Left ventricle myocardium superior (tissue), 1 donor: ENCODE measurements at regions not wholly inside any gene's neighbourhood (a gene's known extent, or its start where the extent isn't known, plus 50 kb on each side); places are given as distances from the start of the nearest gene placed in this dataset.
"Not testable (repeated sequence)": the region's sequence is repeated elsewhere in the genome, so short reads cannot be mapped to it uniquely, and the experiment has no call there.

Experiments
- ATAC-seq: fragments of 200-7000 bp; cut with Tn5 transposase; one replicate; pipeline ENCODE4 v1.9.1; 2020; ENCODE audit warnings: mild to moderate bottlenecking, moderate library complexity
- DNase-seq: peaks from one replicate; pipeline ENCODE4 v3.0.0-alpha.2; 2020
- intact Hi-C: fragments of 100-400 bp; cut with micrococcal nuclease; formaldehyde crosslinking; loops from one replicate; pipeline ENCODE4 v1.11.0; 2022
- donor health status: DM: no; HTN: yes; CAD: no; lungs with severe emphysema.

DNA sequence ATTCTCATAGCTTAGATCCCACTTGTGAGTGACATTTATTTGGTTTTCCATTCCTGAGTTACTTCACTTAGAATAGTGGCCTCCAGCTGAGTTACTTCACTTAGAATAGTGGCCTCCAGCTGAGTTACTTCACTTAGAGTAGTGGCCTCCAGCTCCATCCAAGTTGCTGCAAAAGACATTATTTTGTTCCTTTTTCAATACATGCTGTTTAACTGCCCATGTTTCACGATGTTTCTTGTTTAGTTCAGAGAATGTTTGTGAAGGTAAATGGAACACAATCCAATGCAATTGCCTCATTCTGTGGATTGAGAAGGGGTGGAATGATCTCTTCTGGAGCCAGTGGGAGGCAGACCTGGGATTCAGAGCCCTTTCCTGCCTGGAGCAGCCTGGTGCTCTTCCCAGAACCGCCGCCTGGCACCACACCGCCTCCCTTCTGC is 273.5 kb upstream of the ATP5MC3 start:
- ATAC-seq (no peak), DNase-seq (no peak)
- intact Hi-C loops: no loop called here

DNA sequence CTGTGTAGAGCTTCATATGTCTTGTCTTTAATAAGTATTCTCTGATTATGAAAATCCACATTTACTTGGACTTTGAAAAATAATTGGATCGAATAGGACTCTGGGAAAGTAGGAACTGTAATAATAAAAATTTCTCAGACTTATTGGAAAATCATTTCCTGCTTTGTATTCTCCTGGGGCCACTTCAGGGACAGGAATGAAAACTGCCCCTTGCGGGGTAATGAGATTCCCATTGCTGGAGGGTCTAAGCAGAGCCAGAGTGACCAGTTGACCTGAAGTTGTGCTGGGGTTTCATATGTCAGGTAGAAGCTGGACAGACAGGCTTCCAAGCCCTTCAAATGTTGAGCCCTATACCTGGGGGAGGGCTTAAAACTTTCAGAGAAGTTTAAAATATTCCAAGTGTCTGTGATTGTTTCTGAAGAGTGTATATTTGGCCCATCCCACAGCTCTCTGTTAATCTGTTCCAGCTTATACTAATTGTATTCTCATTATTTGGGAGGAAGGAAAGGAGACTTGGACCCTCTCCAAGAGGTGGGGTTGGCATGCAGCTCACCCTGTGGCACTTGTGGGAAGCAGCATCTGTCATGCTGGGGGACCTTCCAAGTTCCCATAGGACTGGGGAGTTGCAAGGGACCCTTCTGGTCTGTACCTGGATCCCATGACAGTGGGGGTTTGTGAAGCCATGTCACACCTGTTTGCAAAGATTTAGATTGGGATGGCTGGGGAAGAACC is 268.7 kb upstream of the ATP5MC3 start:
- ATAC-seq (peak; percentile 39), DNase-seq (no peak)
- intact Hi-C loops: no loop called here

- no peak for DNase-seq
- peak; percentile 40 for ATAC-seq
- intact Hi-C loops: no loop called here
These were observed 268.1 kb upstream of the ATP5MC3 start for GRCh38 chr2:175449616-175450015.

DNA sequence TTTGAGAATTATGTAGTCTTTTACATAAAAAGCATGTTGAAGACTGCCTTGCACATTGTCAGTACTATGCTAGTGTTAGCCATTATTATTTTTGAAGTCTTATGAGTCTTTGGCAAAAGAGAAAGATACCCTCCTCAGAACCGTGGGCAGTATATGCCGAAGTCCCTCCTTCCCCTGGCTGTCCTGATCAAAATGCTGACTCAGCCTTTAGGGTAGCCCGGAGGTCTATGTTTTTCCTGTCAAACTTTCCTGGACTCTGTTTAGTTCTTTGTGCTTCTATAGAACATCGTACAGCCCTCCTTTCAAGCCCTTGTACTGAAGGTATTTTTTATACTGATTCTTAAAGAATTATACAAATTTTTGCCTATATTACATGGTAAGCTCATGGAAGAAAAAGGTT is 264.7 kb upstream of the ATP5MC3 start:
- ATAC-seq: no peak
- intact Hi-C loops: no loop called here

DNA sequence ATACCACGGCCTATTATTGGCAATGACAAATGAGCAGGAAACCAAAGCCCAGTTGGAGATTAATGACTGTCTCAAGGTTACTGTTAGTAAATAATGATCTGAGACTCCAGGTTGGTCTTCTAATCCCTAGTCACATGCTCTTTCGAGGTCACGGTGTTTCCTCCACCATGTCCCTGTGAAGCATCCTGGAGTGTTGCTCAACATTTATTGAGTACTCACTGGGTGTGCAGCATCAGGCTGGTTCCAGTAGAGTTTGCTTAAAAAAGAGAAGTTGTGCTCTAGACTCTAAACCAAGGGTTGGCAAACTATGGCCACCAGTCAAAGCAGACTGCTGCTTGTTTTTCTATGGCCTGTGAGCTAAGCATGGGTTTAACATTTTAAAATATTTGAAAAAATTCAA is 263.8 kb upstream of the ATP5MC3 start:
- intact Hi-C loops: no loop called here
- ATAC-seq: no peak
- DNase-seq: no peak

More for the DNA sequence above, 264.7 kb upstream of the ATP5MC3 start:
- DNase-seq: no peak

DNA sequence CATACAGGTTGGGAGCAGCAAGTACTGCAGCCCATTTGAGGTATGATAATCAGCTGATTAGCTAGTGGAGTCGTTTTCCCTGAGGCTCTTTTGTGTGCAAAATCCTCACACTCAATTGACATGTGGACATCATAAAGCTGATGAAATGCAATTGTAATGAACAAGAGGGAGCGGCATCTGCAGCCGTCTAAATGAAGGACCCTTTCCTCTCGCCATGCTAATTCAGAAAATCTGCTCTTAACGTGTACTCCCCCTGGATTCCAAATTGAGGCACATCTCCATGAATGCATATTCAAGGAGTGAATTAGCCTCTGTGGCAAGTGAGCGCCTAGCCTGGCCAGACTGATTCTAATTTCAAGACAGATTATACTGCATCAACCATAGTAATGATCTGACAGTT is 260.9 kb upstream of the ATP5MC3 start:
- intact Hi-C loops: no loop called here
- no peak for DNase-seq
- ATAC-seq: no peak

GRCh38 chr2:175441181-175441761 is 259.8 kb upstream of the ATP5MC3 start:
- DNase-seq (no peak), ATAC-seq (no peak)
- intact Hi-C loops: no loop called here

DNA sequence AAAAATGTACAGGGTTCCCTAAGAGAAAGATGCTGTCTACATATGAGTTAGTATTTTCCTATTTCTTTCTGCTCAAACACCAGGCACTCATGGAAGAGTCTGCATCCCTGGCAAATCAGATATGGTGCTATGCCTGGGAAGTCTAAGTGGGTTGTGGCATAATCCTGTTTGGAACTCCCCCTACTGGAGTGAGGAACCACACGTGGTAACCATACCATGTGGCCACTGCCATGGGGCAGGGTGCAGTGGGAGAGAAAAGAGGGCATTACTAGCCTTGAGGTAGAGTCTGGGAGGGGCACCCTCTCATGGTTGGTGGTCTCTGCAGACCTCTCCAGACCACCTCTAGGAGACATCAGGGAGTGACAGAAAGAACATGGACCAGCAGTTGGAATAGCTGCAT is 257.9 kb upstream of the ATP5MC3 start:
- no peak for DNase-seq
- ATAC-seq: no peak
- intact Hi-C loops: no loop called here

GRCh38 chr2:175437167-175437566 is 255.7 kb upstream of the ATP5MC3 start:
- no peak for ATAC-seq
- intact Hi-C loops: no loop called here
- no peak for DNase-seq

DNA sequence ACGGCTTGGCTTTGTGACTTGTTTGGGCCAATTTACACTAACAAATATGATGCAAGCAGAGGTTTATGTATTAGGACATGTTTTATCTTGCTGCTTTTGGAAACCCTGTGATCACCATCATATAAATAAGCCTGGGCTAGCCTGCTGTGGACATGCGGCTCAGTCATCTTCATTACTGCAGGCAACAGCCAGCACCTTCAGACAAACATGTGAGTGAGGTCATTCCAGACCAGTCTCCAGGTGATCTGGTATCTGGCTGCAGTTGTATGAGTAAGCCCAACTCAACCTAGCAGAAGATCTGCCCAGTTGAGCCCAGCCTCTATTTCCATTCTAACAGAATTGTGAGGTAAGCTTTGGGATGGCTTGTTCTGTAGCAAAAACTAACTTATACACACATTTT is 254.6 kb upstream of the ATP5MC3 start:
- peak; percentile 30 for ATAC-seq
- DNase-seq: no peak
- intact Hi-C loops: no loop called here

GRCh38 chr2:175435012-175435411 is 253.5 kb upstream of the ATP5MC3 start:
- no peak for DNase-seq
- intact Hi-C loops: no loop called here
- ATAC-seq: no peak

- ATAC-seq (no peak), DNase-seq (no peak)
- intact Hi-C loops: no loop called here
These were observed 251.3 kb upstream of the ATP5MC3 start for GRCh38 chr2:175432793-175433192.

GRCh38 chr2:175432021-175432420 is 250.5 kb upstream of the ATP5MC3 start:
- ATAC-seq: no peak
- intact Hi-C loops: no loop called here
- no peak for DNase-seq

DNA sequence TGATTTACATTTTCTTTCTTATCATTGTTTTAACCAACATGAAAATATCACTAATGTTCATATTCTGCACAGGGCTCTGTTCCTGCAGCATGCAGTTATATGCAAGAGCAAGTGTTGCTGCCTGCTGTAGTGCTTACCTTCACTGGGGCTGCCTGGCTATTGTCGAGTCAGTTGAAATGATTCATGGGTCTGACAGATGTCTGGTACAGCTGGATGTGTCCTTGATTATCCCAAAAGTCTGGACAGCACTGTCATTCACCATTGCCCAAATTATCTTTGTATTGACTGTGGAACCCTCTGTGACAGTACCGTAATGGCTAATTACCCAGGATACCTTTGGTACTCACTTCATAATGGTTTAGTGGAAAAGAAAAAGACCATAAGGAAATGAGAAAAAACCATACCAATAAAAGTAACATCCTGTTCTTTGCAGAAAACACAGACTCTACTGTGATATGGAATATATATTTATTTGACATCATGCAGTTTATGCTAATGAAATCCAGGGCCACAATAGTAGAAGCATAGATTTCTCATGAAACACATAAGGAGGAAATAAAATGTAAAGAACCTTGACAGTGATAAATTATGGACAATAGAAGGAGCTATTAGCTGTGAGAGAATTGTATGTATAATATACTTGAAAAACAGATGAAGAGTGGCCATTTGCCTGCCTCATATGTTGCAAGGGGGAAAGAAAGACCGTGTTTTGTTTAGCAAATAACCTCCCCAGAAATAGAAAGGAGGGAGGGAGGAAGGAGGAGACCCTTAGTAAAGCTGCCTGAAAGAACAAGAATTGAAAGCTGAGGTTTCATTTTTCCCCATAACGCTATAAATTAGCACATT is 249.8 kb upstream of the ATP5MC3 start:
- intact Hi-C loops: no loop called here
- no peak for ATAC-seq

DNA sequence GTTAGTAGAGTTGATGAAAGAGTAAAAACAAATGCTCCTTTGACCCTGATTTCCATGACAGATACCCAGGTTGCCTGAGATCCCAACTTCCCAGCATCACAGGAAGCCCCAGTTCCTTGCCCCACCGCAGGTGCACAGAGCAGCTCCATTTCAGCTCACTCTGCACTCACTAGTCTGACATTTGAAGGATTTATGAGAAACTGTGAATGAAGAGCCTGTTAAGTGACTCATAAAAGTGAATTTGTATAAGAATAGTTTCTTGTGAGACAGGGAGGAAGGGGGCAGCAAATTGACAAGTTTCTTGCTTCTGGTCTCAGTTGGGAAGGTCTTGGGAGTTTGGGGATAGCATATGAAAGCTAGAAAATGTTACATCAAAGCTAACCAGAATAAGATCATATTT is 248.7 kb upstream of the ATP5MC3 start:
- no peak for ATAC-seq
- intact Hi-C loops: no loop called here
- no peak for DNase-seq

More for the DNA sequence above, 249.8 kb upstream of the ATP5MC3 start:
- no peak for DNase-seq

DNA sequence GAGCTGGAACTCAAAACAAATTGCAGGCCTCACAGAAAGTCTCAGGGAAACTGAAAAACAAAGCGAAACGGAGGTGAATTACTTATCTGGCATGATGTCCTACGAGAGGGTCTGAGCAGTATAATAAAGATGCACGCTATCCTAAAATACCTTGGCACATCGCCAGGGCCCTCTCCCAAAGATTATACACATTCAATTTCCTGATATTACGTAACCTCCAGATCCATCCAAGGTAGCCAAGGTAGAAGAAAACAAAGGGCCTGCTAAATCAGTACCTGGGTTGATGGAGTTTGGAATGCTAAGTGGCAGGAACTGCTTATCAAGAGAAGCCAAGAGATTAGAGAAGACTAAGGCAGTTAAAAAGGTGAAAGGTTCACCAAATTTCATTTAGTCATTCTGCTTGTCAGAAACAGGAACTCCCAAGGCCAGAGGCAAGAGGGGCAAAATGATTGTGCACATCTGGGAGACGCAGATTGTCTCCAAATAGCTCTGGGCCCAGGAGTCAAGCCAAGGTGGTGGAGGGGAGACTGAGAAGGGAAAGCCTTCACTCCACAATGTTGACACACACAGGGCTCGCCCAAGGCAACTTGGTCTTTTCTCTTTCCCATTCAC is 236.8 kb upstream of the ATP5MC3 start:
- intact Hi-C loops: no loop called here
- no peak for DNase-seq
- no peak for ATAC-seq

- DNase-seq (peak; percentile 61), ATAC-seq (peak; percentile 76)
- intact Hi-C loops: no loop called here
These were observed 233.5 kb upstream of the ATP5MC3 start for GRCh38 chr2:175414882-175415487.

DNA sequence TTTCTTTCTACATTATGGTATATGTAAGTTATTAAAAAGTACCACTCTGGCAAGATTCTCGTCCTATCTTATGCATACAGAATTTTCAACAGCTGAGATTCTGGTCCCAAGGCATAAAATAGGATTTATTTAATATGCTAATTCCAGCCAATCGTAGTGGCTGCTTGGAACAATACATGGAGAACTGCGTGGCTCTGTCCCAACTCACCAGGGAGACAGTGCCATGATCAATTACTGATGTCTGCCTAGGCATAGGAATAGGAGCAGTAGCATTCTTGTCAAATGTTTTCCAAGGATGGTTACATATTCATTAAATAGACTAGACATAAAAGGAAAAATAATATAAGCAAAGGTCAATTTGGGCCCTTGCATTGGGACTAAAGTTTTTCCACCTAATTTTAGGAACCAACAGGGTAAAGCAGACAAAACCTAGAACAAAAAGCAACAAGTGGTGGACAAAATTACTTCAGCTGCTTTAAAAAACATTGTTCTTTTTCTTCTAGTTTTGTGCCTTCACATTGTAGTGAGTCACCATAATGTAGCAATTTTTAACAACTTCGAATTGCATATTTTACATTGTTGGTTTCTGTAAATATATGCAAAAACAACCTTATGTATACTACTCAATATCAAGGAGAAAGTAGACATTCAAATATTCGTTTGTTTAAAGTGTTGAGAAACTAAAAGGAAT is 232.8 kb upstream of the ATP5MC3 start:
- intact Hi-C loops: no loop called here
- no peak for DNase-seq
- no peak for ATAC-seq

DNA sequence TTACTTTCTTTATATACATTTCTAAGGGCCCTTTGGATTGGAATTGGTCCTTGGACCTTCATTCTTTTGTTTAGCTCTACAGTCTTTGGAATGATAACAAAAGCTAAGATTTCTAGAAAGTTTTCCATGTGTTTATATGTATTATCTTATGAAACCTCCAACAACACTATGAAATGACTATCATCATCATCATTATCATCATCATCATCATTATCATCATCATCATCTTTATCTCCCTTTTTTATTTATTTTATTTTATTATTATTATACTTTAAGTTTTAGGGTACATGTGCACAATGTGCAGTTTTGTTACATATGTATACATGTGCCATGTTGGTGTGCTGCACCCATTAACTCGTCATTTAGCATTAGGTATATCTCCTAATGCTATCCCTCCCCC is 229.4 kb upstream of the ATP5MC3 start:
- intact Hi-C loops, ATAC-seq, DNase-seq: not testable (repeated sequence)
